HepG2 (cell line): ENCODE measurements at regions not wholly inside any gene's neighbourhood (a gene's known extent, or its start where the extent isn't known, plus 50 kb on each side); places are given as distances from the start of the nearest gene placed in this dataset.

Experiments
- IRF2 ChIP-seq: IDR thresholded peaks from 2 replicates; pipeline ENCODE4 v1.6.1; 2018; ENCODE audit warnings: missing genetic modification reagents, missing compliant biosample characterization
- NFAT5 ChIP-seq: sonication (generic); formaldehyde crosslinking; IDR thresholded peaks from 2 replicates; pipeline ENCODE4 v1.4.0; 2020; ENCODE audit warnings: missing genetic modification reagents
- POLR2G ChIP-seq: fragments of 200-400 bp; formaldehyde crosslinking; IDR thresholded peaks from 2 replicates; pipeline ENCODE4 v1.6.1; 2018; ENCODE audit warnings: mild to moderate bottlenecking, low read depth, low read length, moderate library complexity
- ZBED4 ChIP-seq: sonication (generic); formaldehyde crosslinking; IDR thresholded peaks from 2 replicates; pipeline ENCODE4 v1.4.0; 2020; ENCODE audit warnings: missing genetic modification reagents, borderline replicate concordance
- ZNF224 ChIP-seq: sonication (generic); formaldehyde crosslinking; IDR thresholded peaks from 2 replicates; pipeline ENCODE4 v1.5.0; 2020; ENCODE audit warnings: mild to moderate bottlenecking, missing genetic modification reagents
- ZNF629 ChIP-seq: sonication (generic); formaldehyde crosslinking; conservative IDR thresholded peaks from 2 replicates; pipeline ENCODE4 v1.5.0; 2020; ENCODE audit warnings: missing genetic modification reagents

- TF ChIP-seq ZBED4 (CRISPR knock-in tag) (no peak), IRF2 (no peak), NFAT5 (no peak), ZNF629 (CRISPR knock-in tag) (no peak), ZNF224 (no peak), POLR2G (no peak)
Observed at GRCh38 chr2:183606022-183606717, 481.9 kb downstream of the NUP35 start (continued).
